ENCODE measurements at regions not wholly inside any gene's neighbourhood (a gene's known extent, or its start where the extent isn't known, plus 50 kb on each side); places are given as distances from the start of the nearest gene placed in this dataset.

GRCh38 chr7:48728799-48729198, 195.5 kb upstream of the CDC14C start:
- H3K27me3 Mint-ChIP-seq (ENCODE audit: unreplicated experiment) = peaks cover 2% of the 10 kb centered on the region
- no peak overlapping the region for H3K27ac Mint-ChIP-seq (ENCODE audit: unreplicated experiment)
- no peaks in the 10 kb centered on the region for H3K4me1 Mint-ChIP-seq (ENCODE audit: unreplicated experiment)
- TF ChIP-seq CTCF (IDR thresholded peaks at IDR 0.05; ENCODE audit: unreplicated experiment) = no peak
- no peak for DNase-seq (ENCODE audit: low spot score)
- no peaks in the 10 kb centered on the region for H3K9me3 Mint-ChIP-seq (ENCODE audit: unreplicated experiment)
- H3K4me3 Mint-ChIP-seq (ENCODE audit: unreplicated experiment) = no peak overlapping the region
- H3K36me3 Mint-ChIP-seq (ENCODE audit: low read depth, unreplicated experiment) = no peaks in the 10 kb centered on the region

- peaks cover 9% of the 10 kb centered on the region for H3K9me3 Mint-ChIP-seq (ENCODE audit: unreplicated experiment)
- no peak overlapping the region for H3K27ac Mint-ChIP-seq (ENCODE audit: unreplicated experiment)
- H3K36me3 Mint-ChIP-seq (ENCODE audit: low read depth, unreplicated experiment) = peaks cover 3% of the 10 kb centered on the region
- H3K27me3 Mint-ChIP-seq (ENCODE audit: unreplicated experiment) = peaks cover 2% of the 10 kb centered on the region
- no peak for DNase-seq (ENCODE audit: low spot score)
- H3K4me3 Mint-ChIP-seq (ENCODE audit: unreplicated experiment) = no peak overlapping the region
- TF ChIP-seq CTCF (IDR thresholded peaks at IDR 0.05; ENCODE audit: unreplicated experiment) = no peak
- H3K4me1 Mint-ChIP-seq (ENCODE audit: unreplicated experiment) = no peaks in the 10 kb centered on the region
These were observed 189.5 kb upstream of the CDC14C start for GRCh38 chr7:48734695-48735406.

- Mint-ChIP-seq H3K27me3 (ENCODE audit: unreplicated experiment) (peaks cover 2% of the 10 kb centered on the region), H3K4me1 (ENCODE audit: unreplicated experiment) (no peaks in the 10 kb centered on the region), H3K4me3 (ENCODE audit: unreplicated experiment) (no peak overlapping the region), H3K9me3 (ENCODE audit: unreplicated experiment) (peaks cover 13% of the 10 kb centered on the region), H3K27ac (ENCODE audit: unreplicated experiment) (no peak overlapping the region), H3K36me3 (ENCODE audit: low read depth, unreplicated experiment) (peaks cover 3% of the 10 kb centered on the region)
- TF ChIP-seq CTCF (IDR thresholded peaks at IDR 0.05; ENCODE audit: unreplicated experiment) = no peak
- DNase-seq (ENCODE audit: low spot score) = no peak
These were observed 182.8 kb upstream of the CDC14C start for GRCh38 chr7:48741545-48741944.

GRCh38 chr7:48742079-48742798, 182.1 kb upstream of the CDC14C start:
- no peak for DNase-seq (ENCODE audit: low spot score)
- H3K36me3 Mint-ChIP-seq (ENCODE audit: low read depth, unreplicated experiment) = peaks cover 3% of the 10 kb centered on the region
- H3K27ac Mint-ChIP-seq (ENCODE audit: unreplicated experiment) = no peak overlapping the region
- peaks cover 2% of the 10 kb centered on the region for H3K27me3 Mint-ChIP-seq (ENCODE audit: unreplicated experiment)
- TF ChIP-seq CTCF (IDR thresholded peaks at IDR 0.05; ENCODE audit: unreplicated experiment) = no peak
- peaks cover 13% of the 10 kb centered on the region for H3K9me3 Mint-ChIP-seq (ENCODE audit: unreplicated experiment)
- no peak overlapping the region for H3K4me3 Mint-ChIP-seq (ENCODE audit: unreplicated experiment)
- H3K4me1 Mint-ChIP-seq (ENCODE audit: unreplicated experiment) = no peaks in the 10 kb centered on the region
